Panc1 (cell line): ENCODE measurements at regions not wholly inside any gene's neighbourhood (a gene's known extent, or its start where the extent isn't known, plus 50 kb on each side); places are given as distances from the start of the nearest gene placed in this dataset.

Experiments used
- ATAC-seq: fragments of 200-7000 bp; cut with Tn5 transposase; 2 replicates; pipeline ENCODE4 v1.9.1; 2020; ENCODE audit warnings: mild to moderate bottlenecking, moderate library complexity
- BruUV-seq: library from RNA; stranded (reverse); fragments of 400-500 nt; replicated peaks from 2 replicates; lab custom pipeline; 2021; lab: Mats Ljungman, UMichigan
- CTCF ChIA-PET: fragments of 300-600 bp; sonication (Branson Sonifier 250); formaldehyde crosslinking; loops from one replicate; lab custom pipeline; 2022; ENCODE audit warnings: antibody characterized with exemption; lab: Charles Lee
- POLR2A ChIA-PET: fragments of 300-600 bp; sonication (Branson Sonifier 250); formaldehyde crosslinking; loops from one replicate; lab custom pipeline; 2022; ENCODE audit warnings: antibody characterized with exemption; lab: Charles Lee
- DNase-seq: peaks from one replicate; pipeline ENCODE4 v3.0.0-alpha.2; 2010; ENCODE audit warnings: low read depth, low spot score
- H3K27ac ChIP-seq: 2 replicates; pipeline ENCODE4 v1.5.1; 2011; ENCODE audit warnings: mild to moderate bottlenecking, low read length, inconsistent platforms
- H3K27me3 ChIP-seq: fragments of 200-500 bp; sonication (Bioruptor generic); 2 replicates; pipeline ENCODE4 v1.6.0; 2014; ENCODE audit warnings: low read length, inconsistent platforms; ENCODE audit not compliant: control insufficient read depth, insufficient read depth
- H3K36me3 ChIP-seq: fragments of 200-500 bp; sonication (Bioruptor generic); 2 replicates; pipeline ENCODE4 v1.5.1; 2014; ENCODE audit warnings: inconsistent platforms, mild to moderate bottlenecking, low read length, moderate library complexity; ENCODE audit not compliant: control insufficient read depth, insufficient read depth
- H3K4me1 ChIP-seq: 2 replicates; pipeline ENCODE4 v1.5.1; 2011; ENCODE audit warnings: inconsistent platforms, mild to moderate bottlenecking, low read length, moderate library complexity; ENCODE audit not compliant: control insufficient read depth, insufficient read depth
- H3K4me3 ChIP-seq, 2 experiments: 2 replicates each; pipeline ENCODE4 v1.5.1; 2011 to 2012; ENCODE audit warnings: low read depth in 2 of 2, low read length in 2 of 2, mild to moderate bottlenecking in 2 of 2, inconsistent platforms in 1 of 2, moderate library complexity in 1 of 2
- H3K9me3 ChIP-seq: fragments of 200-500 bp; sonication (Bioruptor generic); 2 replicates; pipeline ENCODE4 v1.5.1; 2014; ENCODE audit warnings: low read depth, mild to moderate bottlenecking, inconsistent platforms, low read length, moderate library complexity; ENCODE audit not compliant: control insufficient read depth, insufficient read depth
- CTCF ChIP-seq: fragments of 450-650 bp; IDR thresholded peaks from 2 replicates; pipeline ENCODE4 v1.5.1; 2017; ENCODE audit warnings: mild to moderate bottlenecking
- POLR2AphosphoS5 ChIP-seq: IDR thresholded peaks from 2 replicates; pipeline ENCODE4 v1.6.1; 2012; ENCODE audit warnings: mild to moderate bottlenecking, low read depth, low read length, moderate library complexity
- REST ChIP-seq, 2 experiments: IDR thresholded peaks; 2 replicates each; pipeline ENCODE4 v1.6.1; 2011 to 2012; ENCODE audit warnings: low read depth in 2 of 2, control low read depth in 1 of 2, low read length in 1 of 2, mild to moderate bottlenecking in 1 of 2, moderate library complexity in 1 of 2; ENCODE audit not compliant: insufficient read depth in 1 of 2
- SIN3A ChIP-seq: IDR thresholded peaks from 2 replicates; pipeline ENCODE4 v1.6.1; 2012; ENCODE audit warnings: low read depth, mild to moderate bottlenecking, low read length, moderate library complexity, borderline replicate concordance; ENCODE audit not compliant: insufficient read depth
- TCF7L2 ChIP-seq: IDR thresholded peaks from 2 replicates; pipeline ENCODE4 v1.6.1; 2011; ENCODE audit warnings: mild to moderate bottlenecking, low read depth, low read length, inconsistent platforms
- in situ Hi-C: cut with HindIII; loops from 2 replicates; pipeline ENCODE4 v1.10.0; 2016; ENCODE audit warnings: low sequenced_read_pairs, low pct_unique_long_range_greater_than_20kb
- intact Hi-C: fragments of 100-400 bp; cut with micrococcal nuclease; formaldehyde crosslinking; loops from one replicate; pipeline ENCODE4 v1.10.0; 2022; ENCODE audit not compliant: unreplicated experiment

DNA sequence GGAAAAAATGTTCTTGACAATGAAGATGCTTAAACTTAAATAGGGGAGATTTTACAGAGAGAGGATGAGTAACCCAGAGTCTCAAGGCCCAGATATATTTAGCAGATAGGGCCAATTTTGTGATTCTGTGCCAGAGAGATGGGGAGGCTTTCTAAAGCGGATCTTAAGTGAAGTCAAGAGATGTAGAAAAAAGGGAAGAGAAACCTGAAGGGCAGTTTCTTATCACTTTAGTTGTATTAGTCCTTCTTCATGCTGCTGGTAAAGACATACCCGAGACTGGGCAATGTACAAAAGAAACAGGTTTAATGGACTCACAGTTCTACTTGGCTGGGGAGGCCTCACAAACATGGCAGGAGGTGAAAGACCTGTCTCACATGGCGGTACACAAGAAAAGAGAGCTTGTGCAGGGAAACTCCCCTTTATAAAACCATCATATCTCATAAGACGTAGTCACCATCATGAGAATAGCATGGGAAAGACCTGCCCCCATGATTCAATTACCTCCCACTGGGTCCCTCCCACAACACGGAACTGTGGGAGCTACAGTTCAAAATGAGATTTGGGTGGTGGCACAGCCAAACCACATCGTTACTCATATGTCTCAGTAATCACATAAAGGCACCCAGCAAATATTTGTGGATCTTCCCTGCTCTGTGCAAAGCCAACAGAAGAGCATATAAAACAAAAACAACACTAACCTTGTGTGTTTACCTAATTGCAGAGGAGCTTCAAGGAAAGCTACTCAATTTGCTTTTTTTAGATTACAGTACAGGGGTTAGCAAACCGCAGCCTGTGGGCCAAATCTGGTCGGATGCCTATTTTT is 102.6 kb upstream of the MYCBP2 start:
- TF ChIP-seq CTCF (no peak), SIN3A (no peak), REST (IDR thresholded peaks at IDR 0.05; ENCODE audit: insufficient read depth in 1 of 2, low read depth in 2 of 2, low read length in 1 of 2) (no peak), TCF7L2 (no peak), POLR2AphosphoS5 (no peak)
- in situ Hi-C loops = no loop called here
- Histone ChIP-seq H3K36me3 (no peaks in the 10 kb centered on the region), H3K27me3 (no peaks in the 10 kb centered on the region), H3K27ac (no peak overlapping the region), H3K4me1 (no peaks in the 10 kb centered on the region), H3K9me3 (no peaks in the 10 kb centered on the region), H3K4me3 (no peak overlapping the region)
- ChIA-PET POLR2A (no interaction called here), CTCF (no interaction called here)
- intact Hi-C loops = no loop called here
- ATAC-seq (no peak), DNase-seq (no peak)
- no TSS peak for BruUV-seq

GRCh38 chr13:77425705-77426104 is 98.8 kb upstream of the MYCBP2 start:
- no peak for DNase-seq
- Histone ChIP-seq H3K27me3 (no peaks in the 10 kb centered on the region), H3K4me3 (no peak overlapping the region), H3K4me1 (no peaks in the 10 kb centered on the region), H3K27ac (no peak overlapping the region), H3K36me3 (no peaks in the 10 kb centered on the region), H3K9me3 (no peaks in the 10 kb centered on the region)
- TF ChIP-seq SIN3A (no peak), REST (IDR thresholded peaks at IDR 0.05; ENCODE audit: insufficient read depth in 1 of 2, low read depth in 2 of 2, low read length in 1 of 2) (no peak), POLR2AphosphoS5 (no peak), TCF7L2 (no peak), CTCF (no peak)
- CTCF ChIA-PET = no interaction called here
- intact Hi-C loops = no loop called here
- in situ Hi-C loops = no loop called here
- POLR2A ChIA-PET = no interaction called here
- ATAC-seq = no peak
- no TSS peak for BruUV-seq
